Hepatocyte (in vitro differentiated cells): ENCODE measurements at regions not wholly inside any gene's neighbourhood (a gene's known extent, or its start where the extent isn't known, plus 50 kb on each side); places are given as distances from the start of the nearest gene placed in this dataset.

Experiments used
- EZH2 ChIP-seq: fragments of 200-600 bp; sonication (generic); IDR thresholded peaks from 2 replicates; pipeline ENCODE4 v1.6.1; 2016; ENCODE audit warnings: antibody characterized with exemption, mild to moderate bottlenecking, borderline replicate concordance
- EZH2phosphoT487 ChIP-seq: fragments of 200-600 bp; sonication (generic); IDR thresholded peaks from one replicate; pipeline ENCODE4 v1.6.1; 2018; ENCODE audit warnings: antibody characterized with exemption, mild to moderate bottlenecking, low read depth, moderate library complexity; ENCODE audit not compliant: unreplicated experiment, severe bottlenecking
- TF ChIP-seq, protein P1 (sequence below): fragments of 200-600 bp; sonication (generic); IDR thresholded peaks from 2 replicates; pipeline ENCODE4 v1.5.1; 2016; ENCODE audit warnings: antibody characterized with exemption, mild to moderate bottlenecking; ENCODE audit not compliant: poor library complexity

DNA sequence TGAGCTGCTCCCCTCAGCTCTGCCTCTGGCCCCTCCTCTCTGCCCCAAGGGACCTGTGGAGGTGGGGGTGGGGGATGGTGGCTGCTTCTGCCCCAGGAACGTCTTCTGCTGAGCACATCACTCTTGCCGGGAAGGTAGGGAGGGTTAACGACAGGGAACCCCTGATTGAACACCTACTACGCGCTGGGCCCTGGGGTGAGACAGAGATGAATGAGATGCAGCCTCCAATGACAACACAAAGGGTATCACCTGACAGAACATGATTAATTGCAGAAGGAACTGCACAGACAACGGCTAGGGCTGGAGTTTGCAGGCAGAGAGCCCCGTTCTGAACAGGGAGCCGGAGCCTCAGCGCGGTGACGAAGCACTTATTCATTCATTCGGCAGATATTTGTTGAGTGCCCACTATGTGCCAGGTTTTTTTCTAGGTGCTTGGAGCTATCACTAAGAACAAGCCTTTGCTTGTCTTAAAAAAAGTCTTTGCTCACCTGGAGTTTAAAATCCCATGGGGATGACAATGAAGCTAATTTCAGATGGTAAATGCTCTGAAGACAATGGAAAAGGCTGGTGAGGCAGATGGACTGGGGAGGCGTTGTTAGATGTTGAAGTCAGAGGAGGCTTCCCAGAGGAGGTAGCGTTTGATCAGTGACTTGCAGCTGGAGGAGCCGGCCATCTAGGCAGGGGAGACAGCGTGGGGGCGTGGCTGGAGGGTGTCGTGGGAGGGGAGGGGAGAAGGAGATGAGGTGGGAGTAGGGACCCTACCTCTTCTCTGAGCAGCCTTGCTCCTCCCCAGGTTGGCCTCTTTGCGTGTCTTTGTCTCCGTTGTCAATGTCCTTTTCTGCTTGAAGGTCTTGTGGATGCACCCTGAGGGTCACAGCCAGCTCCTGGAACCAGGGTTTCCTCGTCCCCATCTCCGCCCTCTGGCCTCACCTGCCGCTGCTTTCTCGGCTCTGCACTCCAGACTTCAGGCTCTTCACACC, 103.1 kb upstream of the CSF3R start:
- TF ChIP-seq, protein P1, sequence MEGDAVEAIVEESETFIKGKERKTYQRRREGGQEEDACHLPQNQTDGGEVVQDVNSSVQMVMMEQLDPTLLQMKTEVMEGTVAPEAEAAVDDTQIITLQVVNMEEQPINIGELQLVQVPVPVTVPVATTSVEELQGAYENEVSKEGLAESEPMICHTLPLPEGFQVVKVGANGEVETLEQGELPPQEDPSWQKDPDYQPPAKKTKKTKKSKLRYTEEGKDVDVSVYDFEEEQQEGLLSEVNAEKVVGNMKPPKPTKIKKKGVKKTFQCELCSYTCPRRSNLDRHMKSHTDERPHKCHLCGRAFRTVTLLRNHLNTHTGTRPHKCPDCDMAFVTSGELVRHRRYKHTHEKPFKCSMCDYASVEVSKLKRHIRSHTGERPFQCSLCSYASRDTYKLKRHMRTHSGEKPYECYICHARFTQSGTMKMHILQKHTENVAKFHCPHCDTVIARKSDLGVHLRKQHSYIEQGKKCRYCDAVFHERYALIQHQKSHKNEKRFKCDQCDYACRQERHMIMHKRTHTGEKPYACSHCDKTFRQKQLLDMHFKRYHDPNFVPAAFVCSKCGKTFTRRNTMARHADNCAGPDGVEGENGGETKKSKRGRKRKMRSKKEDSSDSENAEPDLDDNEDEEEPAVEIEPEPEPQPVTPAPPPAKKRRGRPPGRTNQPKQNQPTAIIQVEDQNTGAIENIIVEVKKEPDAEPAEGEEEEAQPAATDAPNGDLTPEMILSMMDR: no peak
- no peak for TF ChIP-seq EZH2
- no peak for TF ChIP-seq EZH2phosphoT487
